GM19025 (cell line): ENCODE measurements at regions not wholly inside any gene's neighbourhood (a gene's known extent, or its start where the extent isn't known, plus 50 kb on each side); places are given as distances from the start of the nearest gene placed in this dataset.
A peak's percentile ranks its signal among the peaks of the same experiment; 100 is the strongest.
"Not testable (repeated sequence)": the region's sequence is repeated elsewhere in the genome, so short reads cannot be mapped to it uniquely, and the experiment has no call there.

Experiments used
- ATAC-seq: cut with Tn5 transposase; IDR thresholded peaks from one replicate; pipeline ENCODE4 v1.9.1; 2021; ENCODE audit warnings: mild to moderate bottlenecking, low read depth, moderate library complexity; ENCODE audit not compliant: unreplicated experiment

GRCh38 chrY:7326296-7327246, 415.0 kb upstream of the AMELY start:
- no peak for ATAC-seq

GRCh38 chrY:7325531-7325930, 414.0 kb upstream of the AMELY start:
- no peak for ATAC-seq

GRCh38 chrY:7320751-7321150, 409.2 kb upstream of the AMELY start:
- no peak for ATAC-seq

- ATAC-seq: not testable (repeated sequence)
Measured at GRCh38 chrY:7320171-7320570, 408.6 kb upstream of the AMELY start.

- no peak for ATAC-seq
Measured at GRCh38 chrY:7318122-7318521, 406.6 kb upstream of the AMELY start.

GRCh38 chrY:7317571-7317970, 406.0 kb upstream of the AMELY start:
- ATAC-seq: no peak

- no peak for ATAC-seq
Measured at GRCh38 chrY:7310482-7311269, 399.1 kb upstream of the AMELY start.

- no peak for ATAC-seq
Measured at GRCh38 chrY:7308816-7309215, 397.3 kb upstream of the AMELY start.

- no peak for ATAC-seq
Measured at GRCh38 chrY:7302306-7302705, 390.8 kb upstream of the AMELY start.

GRCh38 chrY:7299960-7300359, 388.4 kb upstream of the AMELY start:
- no peak for ATAC-seq

- no peak for ATAC-seq
Measured at GRCh38 chrY:7292113-7292512, 380.6 kb upstream of the AMELY start.

- ATAC-seq: peak; percentile 61
Measured at GRCh38 chrY:7289889-7290833, 378.6 kb upstream of the AMELY start.

GRCh38 chrY:7288611-7289010, 377.1 kb upstream of the AMELY start:
- ATAC-seq: no peak

GRCh38 chrY:7287963-7288362, 376.4 kb upstream of the AMELY start:
- not testable (repeated sequence) for ATAC-seq

GRCh38 chrY:7285388-7285787, 373.8 kb upstream of the AMELY start:
- no peak for ATAC-seq

GRCh38 chrY:7283001-7283400, 371.4 kb upstream of the AMELY start:
- ATAC-seq: no peak

- ATAC-seq: not testable (repeated sequence)
Measured at GRCh38 chrY:7280151-7280740, 368.7 kb upstream of the AMELY start.

GRCh38 chrY:7275751-7276150, 364.2 kb upstream of the AMELY start:
- no peak for ATAC-seq

GRCh38 chrY:7275014-7275413, 363.5 kb upstream of the AMELY start:
- no peak for ATAC-seq

- ATAC-seq: peak; percentile 14
Measured at GRCh38 chrY:7274369-7274913, 362.9 kb upstream of the AMELY start.
